ENCODE measurements at regions not wholly inside any gene's neighbourhood (a gene's known extent, or its start where the extent isn't known, plus 50 kb on each side); places are given as distances from the start of the nearest gene placed in this dataset.

GRCh38 chr3:187844708-187845107 lies 99.4 kb upstream of the BCL6 start:
- in situ Hi-C loops (cut with HindIII; ENCODE audit: low pct_unique_long_range_greater_than_20kb, low sequenced_read_pairs) = no loop called here
- intact Hi-C loops (cut with micrococcal nuclease; ENCODE audit: unreplicated experiment) = no loop called here
- H3K36me3 ChIP-seq (ENCODE audit: control insufficient read depth, insufficient read depth, low read length) = no peaks in the 10 kb centered on the region
- CTCF ChIA-PET = no interaction called here
- no peak overlapping the region for H3K27ac ChIP-seq (ENCODE audit: low read length)
- TF ChIP-seq SIN3A (IDR thresholded peaks at IDR 0.05; ENCODE audit: borderline replicate concordance, insufficient read depth, low read depth, low read length) (no peak), CTCF (IDR thresholded peaks at IDR 0.05) (no peak), REST (IDR thresholded peaks at IDR 0.05; ENCODE audit: insufficient read depth in 1 of 2, low read depth in 2 of 2, low read length in 1 of 2) (peak in 1 of 2 experiments; percentile 40; a peak in 1 of 4 replicates), TCF7L2 (IDR thresholded peaks at IDR 0.05; ENCODE audit: low read depth, low read length) (no peak)
- POLR2A ChIA-PET = no interaction called here
- no TSS peak for BruUV-seq (replicated peaks)
- DNase-seq (ENCODE audit: low read depth, low spot score) = no peak
- H3K9me3 ChIP-seq (ENCODE audit: control insufficient read depth, insufficient read depth, low read depth, low read length) = no peaks in the 10 kb centered on the region
- ATAC-seq = no peak
- peaks cover 2% of the 10 kb centered on the region; the same call in 1 of the 2 replicates for H3K27me3 ChIP-seq (ENCODE audit: control insufficient read depth, insufficient read depth, low read length)
- H3K4me1 ChIP-seq (ENCODE audit: control insufficient read depth, insufficient read depth, low read length) = no peaks in the 10 kb centered on the region
- no peak overlapping the region for H3K4me3 ChIP-seq (ENCODE audit: low read depth in 2 of 2, low read length in 2 of 2)

GRCh38 chr3:187845826-187846225 lies 100.6 kb upstream of the BCL6 start:
- H3K9me3 ChIP-seq (ENCODE audit: control insufficient read depth, insufficient read depth, low read depth, low read length) = no peaks in the 10 kb centered on the region
- intact Hi-C loops (cut with micrococcal nuclease; ENCODE audit: unreplicated experiment) (no loop called here), in situ Hi-C loops (cut with HindIII; ENCODE audit: low pct_unique_long_range_greater_than_20kb, low sequenced_read_pairs) (no loop called here)
- H3K27me3 ChIP-seq (ENCODE audit: control insufficient read depth, insufficient read depth, low read length) = peaks cover 2% of the 10 kb centered on the region; the same call in 1 of the 2 replicates
- no peak overlapping the region for H3K27ac ChIP-seq (ENCODE audit: low read length)
- H3K4me3 ChIP-seq (ENCODE audit: low read depth in 2 of 2, low read length in 2 of 2) = no peak overlapping the region
- DNase-seq (ENCODE audit: low read depth, low spot score) (no peak), ATAC-seq (no peak)
- ChIA-PET CTCF (interaction anchor here (0.6 kb wide), 2 partner anchors 106 to 251 kb away, joined by 5 to 12 read pairs; no protein-coding TSS in a partner anchor), POLR2A (no interaction called here)
- H3K36me3 ChIP-seq (ENCODE audit: control insufficient read depth, insufficient read depth, low read length) = no peaks in the 10 kb centered on the region
- BruUV-seq (replicated peaks) = no TSS peak
- no peaks in the 10 kb centered on the region for H3K4me1 ChIP-seq (ENCODE audit: control insufficient read depth, insufficient read depth, low read length)
- TF ChIP-seq REST (IDR thresholded peaks at IDR 0.05; ENCODE audit: insufficient read depth in 1 of 2, low read depth in 2 of 2, low read length in 1 of 2) (no peak), POLR2AphosphoS5 (IDR thresholded peaks at IDR 0.05; ENCODE audit: low read depth, low read length) (no peak), SIN3A (IDR thresholded peaks at IDR 0.05; ENCODE audit: borderline replicate concordance, insufficient read depth, low read depth, low read length) (no peak), CTCF (IDR thresholded peaks at IDR 0.05) (no peak)

All from Panc1 (cell line).